ENCODE measurements at regions not wholly inside any gene's neighbourhood (a gene's known extent, or its start where the extent isn't known, plus 50 kb on each side); places are given as distances from the start of the nearest gene placed in this dataset.

- H3K9me2 ChIP-seq (replicated peaks; ENCODE audit: low read length) = no peaks in the 10 kb centered on the region
- H3K79me2 ChIP-seq (ENCODE audit: low read length) = no peaks in the 10 kb centered on the region
- H3K27ac ChIP-seq (ENCODE audit: low read length) = no peak overlapping the region
- BruUV-seq (replicated peaks) = no TSS peak
- H3K4me3 ChIP-seq (ENCODE audit: low read length) = no peak overlapping the region
- no peak for DNase-seq
- H3K4me1 ChIP-seq (ENCODE audit: insufficient read depth, low read length) = no peaks in the 10 kb centered on the region
- H2AFZ ChIP-seq (ENCODE audit: low read length) = no peak overlapping the region
- CTCF ChIA-PET = no interaction called here
- POLR2A ChIA-PET (ENCODE audit: unreplicated experiment) = no interaction called here
- H3K9ac ChIP-seq (ENCODE audit: low read length) = no peak overlapping the region
- no peak overlapping the region for H3K4me2 ChIP-seq (ENCODE audit: low read length)
- H3K36me3 ChIP-seq (ENCODE audit: low read depth, low read length) = no peaks in the 10 kb centered on the region
- no peaks in the 10 kb centered on the region for H3K9me3 ChIP-seq (ENCODE audit: low read length)
- H3K27me3 ChIP-seq (ENCODE audit: low read length) = peaks cover 5% of the 10 kb centered on the region; the same call in 1 of the 2 replicates
- intact Hi-C loops (cut with micrococcal nuclease) = no loop called here
- no peaks in the 10 kb centered on the region for H3F3A ChIP-seq (ENCODE audit: low read length, unreplicated experiment)
- TF ChIP-seq EZH2phosphoT487 (IDR thresholded peaks at IDR 0.05; ENCODE audit: borderline replicate concordance, low read length) (no peak), EZH2 (IDR thresholded peaks at IDR 0.05; ENCODE audit: low read length, unreplicated experiment) (no peak), CTCF (conservative IDR thresholded peaks at IDR 0.05; ENCODE audit: low read depth, low read length) (no peak)
- no peaks in the 10 kb centered on the region for H4K20me1 ChIP-seq (ENCODE audit: low read length)
- ATAC-seq = no peak
Measured at GRCh38 chr16:80265624-80266306, 275.0 kb upstream of the DYNLRB2 start.

GRCh38 chr16:80263848-80264694 is 276.7 kb upstream of the DYNLRB2 start:
- no peaks in the 10 kb centered on the region for H3K9me3 ChIP-seq (ENCODE audit: low read length)
- POLR2A ChIA-PET (ENCODE audit: unreplicated experiment) = no interaction called here
- intact Hi-C loops (cut with micrococcal nuclease) = no loop called here
- no TSS peak for BruUV-seq (replicated peaks)
- H3K27ac ChIP-seq (ENCODE audit: low read length) = no peak overlapping the region
- H2AFZ ChIP-seq (ENCODE audit: low read length) = no peak overlapping the region
- no peak for TF ChIP-seq CTCF (conservative IDR thresholded peaks at IDR 0.05; ENCODE audit: low read depth, low read length)
- no peak for TF ChIP-seq EZH2 (IDR thresholded peaks at IDR 0.05; ENCODE audit: low read length, unreplicated experiment)
- no peak for TF ChIP-seq EZH2phosphoT487 (IDR thresholded peaks at IDR 0.05; ENCODE audit: borderline replicate concordance, low read length)
- no peaks in the 10 kb centered on the region for H3K79me2 ChIP-seq (ENCODE audit: low read length)
- CTCF ChIA-PET = no interaction called here
- H3K4me3 ChIP-seq (ENCODE audit: low read length) = no peak overlapping the region
- no peaks in the 10 kb centered on the region for H3K9me2 ChIP-seq (replicated peaks; ENCODE audit: low read length)
- H3F3A ChIP-seq (ENCODE audit: low read length, unreplicated experiment) = no peaks in the 10 kb centered on the region
- DNase-seq (no peak), ATAC-seq (no peak)
- no peaks in the 10 kb centered on the region for H3K36me3 ChIP-seq (ENCODE audit: low read depth, low read length)
- peaks cover 5% of the 10 kb centered on the region; the same call in 1 of the 2 replicates for H3K27me3 ChIP-seq (ENCODE audit: low read length)
- H4K20me1 ChIP-seq (ENCODE audit: low read length) = no peaks in the 10 kb centered on the region
- no peak overlapping the region for H3K9ac ChIP-seq (ENCODE audit: low read length)
- H3K4me1 ChIP-seq (ENCODE audit: insufficient read depth, low read length) = no peaks in the 10 kb centered on the region
- no peak overlapping the region for H3K4me2 ChIP-seq (ENCODE audit: low read length)

Data from PC-3 (cell line).